GM23338 (cell line): ENCODE measurements at regions not wholly inside any gene's neighbourhood (a gene's known extent, or its start where the extent isn't known, plus 50 kb on each side); places are given as distances from the start of the nearest gene placed in this dataset.

Experiments
- ATAC-seq: fragments of 200-7000 bp; cut with Tn5 transposase; 3 replicates; pipeline ENCODE4 v1.9.1; 2020
- DNase-seq: peaks from one replicate; pipeline ENCODE4 v3.0.0-alpha.2; 2015; ENCODE audit warnings: low spot score
- H2AFZ ChIP-seq: fragments of 200-600 bp; sonication (generic); 2 replicates; pipeline ENCODE4 v1.8.0; 2016; ENCODE audit warnings: antibody characterized with exemption, mild to moderate bottlenecking, moderate library complexity
- H3F3A ChIP-seq: fragments of 200-600 bp; sonication (generic); replicated peaks from 2 replicates; pipeline ENCODE4 v1.8.0; 2017; ENCODE audit warnings: antibody characterized with exemption, mixed run types, low read depth
- H3K27ac ChIP-seq: fragments of 200-600 bp; sonication (generic); 2 replicates; pipeline ENCODE4 v1.6.1; 2016; ENCODE audit warnings: low read depth
- H3K27me3 ChIP-seq: fragments of 200-600 bp; sonication (generic); 2 replicates; pipeline ENCODE4 v1.8.0; 2016; ENCODE audit warnings: mild to moderate bottlenecking, mixed run types, moderate library complexity; ENCODE audit not compliant: insufficient read depth
- H3K36me3 ChIP-seq: fragments of 200-600 bp; sonication (generic); 2 replicates; pipeline ENCODE4 v1.8.0; 2016; ENCODE audit warnings: mild to moderate bottlenecking; ENCODE audit not compliant: insufficient read depth
- H3K4me1 ChIP-seq: fragments of 200-600 bp; sonication (generic); 2 replicates; pipeline ENCODE4 v1.8.0; 2016; ENCODE audit warnings: mild to moderate bottlenecking, moderate library complexity; ENCODE audit not compliant: insufficient read depth
- H3K4me2 ChIP-seq: fragments of 200-600 bp; sonication (generic); 2 replicates; pipeline ENCODE4 v1.7.1; 2017; ENCODE audit warnings: mixed run types
- H3K4me3 ChIP-seq: fragments of 200-600 bp; sonication (generic); 2 replicates; pipeline ENCODE4 v1.6.1; 2016; ENCODE audit warnings: mixed run types
- H3K79me2 ChIP-seq: fragments of 200-600 bp; sonication (generic); replicated peaks from 2 replicates; pipeline ENCODE4 v1.8.0; 2017; ENCODE audit warnings: mild to moderate bottlenecking; ENCODE audit not compliant: insufficient read depth
- H3K9me2 ChIP-seq: fragments of 200-600 bp; sonication (generic); 2 replicates; pipeline ENCODE4 v1.8.0; 2017; ENCODE audit not compliant: insufficient read depth
- H4K20me1 ChIP-seq: fragments of 200-600 bp; sonication (generic); replicated peaks from 2 replicates; pipeline ENCODE4 v1.8.0; 2017; ENCODE audit warnings: mild to moderate bottlenecking; ENCODE audit not compliant: insufficient read depth
- H3K27ac Mint-ChIP-seq: 2 replicates; pipeline ENCODE4 v1.8.0; 2020; ENCODE audit warnings: inconsistent platforms, mild to moderate bottlenecking, moderate library complexity, mixed read lengths
- H3K27me3 Mint-ChIP-seq: 3 replicates; pipeline ENCODE4 v1.8.0; 2022; ENCODE audit warnings: low read depth, mild to moderate bottlenecking, moderate library complexity, mixed read lengths, inconsistent platforms; ENCODE audit not compliant: insufficient read depth, poor library complexity
- H3K36me3 Mint-ChIP-seq: 3 replicates; pipeline ENCODE4 v1.8.0; 2021; ENCODE audit warnings: low read depth, mild to moderate bottlenecking, inconsistent platforms, moderate library complexity, mixed read lengths
- H3K4me1 Mint-ChIP-seq: 3 replicates; pipeline ENCODE4 v1.8.0; 2020; ENCODE audit warnings: mild to moderate bottlenecking, inconsistent platforms, mixed read lengths
- H3K4me3 Mint-ChIP-seq: 3 replicates; pipeline ENCODE4 v1.8.0; 2021; ENCODE audit warnings: moderate library complexity, mild to moderate bottlenecking, inconsistent platforms, mixed read lengths
- H3K9me3 Mint-ChIP-seq: 3 replicates; pipeline ENCODE4 v1.8.0; 2020; ENCODE audit warnings: moderate library complexity, mild to moderate bottlenecking, inconsistent platforms, mixed read lengths
- CREB1 ChIP-seq: fragments of 250-450 bp; sonication (Bioruptor Pico); IDR thresholded peaks from 2 replicates; pipeline ENCODE4 v1.5.0; 2020; ENCODE audit warnings: low read depth, mild to moderate bottlenecking, moderate library complexity
- ETS1 ChIP-seq: IDR thresholded peaks from 2 replicates; pipeline ENCODE4 v1.6.1; 2016; ENCODE audit warnings: antibody characterized with exemption
- EZH2phosphoT487 ChIP-seq: fragments of 200-600 bp; sonication (generic); IDR thresholded peaks from one replicate; pipeline ENCODE4 v1.8.1; 2018; ENCODE audit warnings: antibody characterized with exemption; ENCODE audit not compliant: unreplicated experiment
- JUNB ChIP-seq: IDR thresholded peaks from one replicate; pipeline ENCODE4 v1.6.1; 2016; ENCODE audit warnings: antibody characterized with exemption; ENCODE audit not compliant: unreplicated experiment
- NANOG ChIP-seq: IDR thresholded peaks from 2 replicates; pipeline ENCODE4 v1.6.1; 2016; ENCODE audit warnings: antibody characterized with exemption, borderline replicate concordance
- POLR2AphosphoS5 ChIP-seq: IDR thresholded peaks from 2 replicates; pipeline ENCODE4 v1.6.1; 2016; ENCODE audit warnings: antibody characterized with exemption, low read depth
- REST ChIP-seq: IDR thresholded peaks from one replicate; pipeline ENCODE4 v1.6.1; 2018; ENCODE audit warnings: antibody characterized with exemption; ENCODE audit not compliant: unreplicated experiment
- STAT1 ChIP-seq: IDR thresholded peaks from one replicate; pipeline ENCODE4 v1.6.1; 2016; ENCODE audit warnings: antibody characterized with exemption; ENCODE audit not compliant: unreplicated experiment
- ZNF114 ChIP-seq: fragments of 250-450 bp; sonication (Bioruptor Pico); IDR thresholded peaks from 2 replicates; pipeline ENCODE4 v1.5.0; 2020; ENCODE audit warnings: mild to moderate bottlenecking, moderate library complexity
- ZNF331 ChIP-seq: fragments of 250-450 bp; sonication (Bioruptor Pico); IDR thresholded peaks from 2 replicates; pipeline ENCODE4 v1.5.0; 2020; ENCODE audit warnings: low read depth, mild to moderate bottlenecking, moderate library complexity
- TF ChIP-seq, protein P1 (sequence below), 2 experiments: fragments of 200-600 bp in 1 of 2; sonication (generic) in 1 of 2; conservative IDR thresholded peaks; 2 replicates each; pipeline versions ENCODE4 v1.5.1 to v1.6.1; 2016 to 2017; ENCODE audit warnings: antibody characterized with exemption in 2 of 2, low read depth in 2 of 2, mild to moderate bottlenecking in 2 of 2, moderate library complexity in 1 of 2

DNA sequence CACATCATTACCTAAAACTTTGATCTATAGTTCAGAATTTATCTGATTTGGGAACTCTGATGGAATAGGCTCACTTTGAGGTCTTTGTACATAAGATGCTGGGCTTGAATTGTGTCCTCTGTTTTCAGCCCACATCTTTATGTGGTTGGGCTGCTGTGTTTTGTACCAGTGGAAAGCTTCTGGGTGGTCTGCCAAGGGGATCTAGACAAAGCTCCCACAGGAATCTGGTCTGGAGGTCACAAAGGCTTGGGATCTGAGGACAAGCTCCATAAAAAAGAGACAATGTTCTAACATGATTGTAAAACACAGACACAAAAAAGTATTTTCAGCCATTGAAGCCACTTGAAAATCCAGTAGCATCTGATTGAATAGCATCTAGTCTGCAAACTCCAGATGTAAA lies 393.5 kb upstream of the PITX2 start:
- Histone ChIP-seq H3K4me2 (no peak overlapping the region), H2AFZ (no peak overlapping the region), H3K27me3 (no peaks in the 10 kb centered on the region), H3F3A (no peaks in the 10 kb centered on the region), H3K4me1 (no peaks in the 10 kb centered on the region), H3K79me2 (no peaks in the 10 kb centered on the region), H3K27ac (no peak overlapping the region), H4K20me1 (no peaks in the 10 kb centered on the region), H3K36me3 (no peaks in the 10 kb centered on the region), H3K4me3 (no peak overlapping the region), H3K9me2 (no peaks in the 10 kb centered on the region)
- TF ChIP-seq ZNF331 (CRISPR knock-in tag) = no peak
- no peak for TF ChIP-seq EZH2phosphoT487
- no peak for TF ChIP-seq STAT1
- no peak for TF ChIP-seq CREB1 (CRISPR knock-in tag)
- TF ChIP-seq NANOG = no peak
- TF ChIP-seq JUNB = no peak
- TF ChIP-seq, protein P1, sequence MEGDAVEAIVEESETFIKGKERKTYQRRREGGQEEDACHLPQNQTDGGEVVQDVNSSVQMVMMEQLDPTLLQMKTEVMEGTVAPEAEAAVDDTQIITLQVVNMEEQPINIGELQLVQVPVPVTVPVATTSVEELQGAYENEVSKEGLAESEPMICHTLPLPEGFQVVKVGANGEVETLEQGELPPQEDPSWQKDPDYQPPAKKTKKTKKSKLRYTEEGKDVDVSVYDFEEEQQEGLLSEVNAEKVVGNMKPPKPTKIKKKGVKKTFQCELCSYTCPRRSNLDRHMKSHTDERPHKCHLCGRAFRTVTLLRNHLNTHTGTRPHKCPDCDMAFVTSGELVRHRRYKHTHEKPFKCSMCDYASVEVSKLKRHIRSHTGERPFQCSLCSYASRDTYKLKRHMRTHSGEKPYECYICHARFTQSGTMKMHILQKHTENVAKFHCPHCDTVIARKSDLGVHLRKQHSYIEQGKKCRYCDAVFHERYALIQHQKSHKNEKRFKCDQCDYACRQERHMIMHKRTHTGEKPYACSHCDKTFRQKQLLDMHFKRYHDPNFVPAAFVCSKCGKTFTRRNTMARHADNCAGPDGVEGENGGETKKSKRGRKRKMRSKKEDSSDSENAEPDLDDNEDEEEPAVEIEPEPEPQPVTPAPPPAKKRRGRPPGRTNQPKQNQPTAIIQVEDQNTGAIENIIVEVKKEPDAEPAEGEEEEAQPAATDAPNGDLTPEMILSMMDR (conservative IDR thresholded peaks at IDR 0.05; ENCODE audit: low read depth in 2 of 2) = no peak
- no peak for TF ChIP-seq ETS1
- TF ChIP-seq REST = no peak
- no peak for TF ChIP-seq ZNF114 (CRISPR knock-in tag)
- no peak for TF ChIP-seq POLR2AphosphoS5
- no peak for ATAC-seq
- peaks cover 5% of the 10 kb centered on the region; the same call in 2 of the 3 replicates for H3K4me1 Mint-ChIP-seq
- no peak overlapping the region for H3K4me3 Mint-ChIP-seq
- H3K36me3 Mint-ChIP-seq = no peaks in the 10 kb centered on the region
- H3K27ac Mint-ChIP-seq = no peak overlapping the region
- H3K9me3 Mint-ChIP-seq = no peaks in the 10 kb centered on the region
- H3K27me3 Mint-ChIP-seq = peaks cover 1% of the 10 kb centered on the region
- no peak for DNase-seq

GRCh38 chr4:111018216-111018615 lies 395.3 kb upstream of the PITX2 start:
- Histone ChIP-seq H3K27me3 (no peaks in the 10 kb centered on the region), H3K4me2 (no peak overlapping the region), H3F3A (no peaks in the 10 kb centered on the region), H3K27ac (no peak overlapping the region), H3K36me3 (no peaks in the 10 kb centered on the region), H3K4me1 (no peaks in the 10 kb centered on the region), H4K20me1 (no peaks in the 10 kb centered on the region), H3K4me3 (no peak overlapping the region), H2AFZ (no peak overlapping the region), H3K79me2 (no peaks in the 10 kb centered on the region), H3K9me2 (no peaks in the 10 kb centered on the region)
- H3K4me3 Mint-ChIP-seq = no peak overlapping the region
- H3K4me1 Mint-ChIP-seq = peaks cover 3% of the 10 kb centered on the region; the same call in 2 of the 3 replicates
- H3K27me3 Mint-ChIP-seq = peaks cover 1% of the 10 kb centered on the region
- ATAC-seq (no peak), DNase-seq (no peak)
- H3K36me3 Mint-ChIP-seq = no peaks in the 10 kb centered on the region
- H3K27ac Mint-ChIP-seq = no peak overlapping the region
- no peaks in the 10 kb centered on the region for H3K9me3 Mint-ChIP-seq
- TF ChIP-seq ZNF331 (CRISPR knock-in tag) = no peak
- no peak for TF ChIP-seq JUNB
- TF ChIP-seq STAT1 = no peak
- TF ChIP-seq NANOG = no peak
- TF ChIP-seq, protein P1 (conservative IDR thresholded peaks at IDR 0.05; ENCODE audit: low read depth in 2 of 2) = no peak
- TF ChIP-seq CREB1 (CRISPR knock-in tag) = no peak
- no peak for TF ChIP-seq EZH2phosphoT487
- TF ChIP-seq ZNF114 (CRISPR knock-in tag) = no peak
- no peak for TF ChIP-seq ETS1
